ENCODE measurements at regions not wholly inside any gene's neighbourhood (a gene's known extent, or its start where the extent isn't known, plus 50 kb on each side); places are given as distances from the start of the nearest gene placed in this dataset.
"Not testable (repeated sequence)": the region's sequence is repeated elsewhere in the genome, so short reads cannot be mapped to it uniquely, and the experiment has no call there.

DNA sequence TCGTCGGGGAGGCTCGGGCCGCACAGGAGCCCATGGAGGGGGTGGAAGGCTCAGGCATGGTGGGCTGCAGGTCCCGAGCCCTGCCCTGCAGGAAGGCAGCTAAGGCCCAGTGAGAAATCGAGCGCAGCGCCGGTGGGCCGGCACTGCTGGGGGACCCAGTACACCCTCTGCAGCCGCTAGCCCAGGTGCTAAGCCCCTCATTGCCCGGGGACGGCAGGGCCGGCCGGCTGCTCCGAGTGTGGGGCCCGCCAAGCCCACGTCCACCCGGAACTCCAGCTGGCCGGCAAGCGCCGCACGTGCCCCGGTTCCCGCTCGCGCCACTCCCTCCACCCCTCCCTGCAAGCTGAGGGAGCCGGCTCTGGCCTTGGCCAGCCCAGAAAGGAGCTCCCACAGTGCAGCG, 395.6 kb upstream of the MGMT start:
- not testable (repeated sequence) for DNase-seq

DNA sequence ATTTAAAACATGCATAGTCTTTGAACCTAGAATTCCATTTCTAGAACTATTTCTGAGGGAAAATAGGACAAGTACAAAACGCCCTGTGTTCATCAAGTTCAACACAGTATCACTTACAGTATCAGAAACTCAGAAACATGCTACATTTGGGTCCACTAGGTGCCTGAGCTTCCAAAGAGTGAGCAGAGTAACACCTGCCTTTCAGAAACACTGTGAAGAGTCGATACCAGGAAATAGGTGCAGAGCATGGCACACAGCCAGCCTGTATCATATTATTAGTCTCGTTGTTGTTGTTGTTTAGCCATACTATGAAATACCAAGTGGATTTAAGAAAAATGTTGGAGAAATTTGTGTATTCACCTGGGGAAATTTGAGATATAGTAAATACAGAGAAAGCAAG, 392.1 kb upstream of the MGMT start:
- no peak for DNase-seq

DNA sequence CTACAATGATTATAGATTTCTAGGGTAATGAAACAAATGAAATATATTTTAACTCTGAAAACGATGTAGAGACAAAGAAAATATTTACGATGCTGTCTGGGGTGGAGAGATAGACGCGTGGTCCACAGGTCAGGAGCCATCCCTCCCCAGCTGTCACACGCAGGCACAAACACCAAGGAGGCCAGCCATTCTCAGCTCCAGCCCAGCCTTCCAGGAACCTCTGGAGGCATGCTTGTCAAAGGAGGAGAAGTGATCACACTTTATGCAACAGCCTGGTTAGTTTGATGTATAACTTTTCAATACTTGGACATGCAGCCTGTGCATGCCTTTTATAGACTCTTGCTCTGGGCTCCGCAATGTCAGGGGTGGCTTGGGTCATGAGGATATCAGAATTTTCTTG, 391.5 kb upstream of the MGMT start:
- no peak for DNase-seq

DNA sequence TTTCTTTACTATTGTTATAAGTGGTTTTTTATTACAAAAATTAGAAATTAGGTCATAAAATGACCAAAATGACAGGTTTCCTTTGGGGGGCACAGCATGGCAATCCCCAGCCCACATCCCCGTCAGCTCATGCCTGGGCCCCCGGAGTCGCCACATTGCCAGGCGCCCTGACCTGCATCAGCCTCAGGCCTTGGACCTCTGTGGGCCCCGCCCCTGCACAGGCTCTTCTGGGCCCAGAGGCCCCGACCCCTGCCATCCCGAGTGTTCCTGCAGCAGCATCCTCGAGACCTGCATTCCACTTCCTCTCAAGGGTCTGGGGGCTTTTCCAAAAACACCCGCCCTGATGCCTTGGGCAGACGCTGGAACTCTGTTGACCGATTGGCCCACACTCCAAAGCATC, 391.1 kb upstream of the MGMT start:
- DNase-seq: no peak

DNA sequence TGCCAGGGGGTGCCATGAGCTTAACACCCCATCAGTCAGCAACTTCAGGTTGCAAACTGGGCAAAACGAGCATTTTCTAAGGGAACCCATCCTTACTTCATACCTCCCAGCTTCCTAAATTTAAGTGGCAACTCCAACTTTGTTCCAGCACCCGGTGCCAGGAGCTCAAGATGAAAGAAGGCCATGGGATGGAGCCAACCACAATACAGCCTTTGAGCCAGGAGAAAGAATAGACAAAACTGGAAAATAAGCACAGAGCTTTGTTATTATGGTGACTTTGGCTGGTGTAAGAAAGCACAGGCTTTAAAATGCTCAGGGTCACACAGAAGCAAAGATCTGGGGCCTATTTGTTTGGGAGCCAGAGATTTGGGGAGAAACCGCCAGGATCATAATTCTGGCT, 388.7 kb upstream of the MGMT start:
- DNase-seq: no peak

DNA sequence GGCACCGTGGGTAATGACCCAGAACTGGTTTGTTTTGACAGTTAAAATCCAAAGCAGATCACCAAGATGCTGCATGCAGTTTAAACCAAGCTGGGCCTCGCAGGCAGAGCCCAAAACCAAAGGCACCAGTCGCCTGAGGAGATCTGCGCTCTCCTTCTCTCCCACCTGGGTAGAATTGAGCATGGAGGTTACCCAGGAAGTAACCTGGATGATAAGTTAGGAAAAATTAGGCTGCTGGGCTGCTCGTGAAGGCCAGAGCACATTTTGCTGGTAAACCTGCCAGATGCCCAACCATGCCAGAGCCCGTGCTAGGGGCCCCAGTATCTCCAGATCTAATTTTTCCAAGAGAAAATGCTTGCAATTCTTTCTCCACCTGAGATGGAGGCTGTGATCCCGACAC, 388.3 kb upstream of the MGMT start:
- no peak for DNase-seq

DNA sequence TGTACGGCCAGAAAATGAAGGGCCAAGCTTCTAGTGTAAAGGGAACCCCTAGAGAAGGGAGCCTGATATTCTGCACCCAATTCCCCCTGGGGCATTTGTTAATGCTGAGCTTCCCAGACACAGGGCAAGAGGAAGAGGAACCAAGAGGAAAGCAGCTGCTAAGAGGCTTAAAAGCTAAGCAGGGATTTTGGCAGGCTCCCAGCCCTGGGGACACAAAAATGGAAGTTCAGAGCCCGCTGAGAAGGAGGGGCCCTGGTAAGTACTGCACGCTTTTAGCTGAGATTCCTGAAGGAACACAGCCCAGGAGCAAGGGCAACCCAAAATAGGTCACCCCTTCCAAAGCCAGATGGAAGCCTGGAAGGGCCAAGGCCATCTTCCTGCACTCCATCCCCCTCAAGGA, 387.3 kb upstream of the MGMT start:
- DNase-seq: no peak

DNA sequence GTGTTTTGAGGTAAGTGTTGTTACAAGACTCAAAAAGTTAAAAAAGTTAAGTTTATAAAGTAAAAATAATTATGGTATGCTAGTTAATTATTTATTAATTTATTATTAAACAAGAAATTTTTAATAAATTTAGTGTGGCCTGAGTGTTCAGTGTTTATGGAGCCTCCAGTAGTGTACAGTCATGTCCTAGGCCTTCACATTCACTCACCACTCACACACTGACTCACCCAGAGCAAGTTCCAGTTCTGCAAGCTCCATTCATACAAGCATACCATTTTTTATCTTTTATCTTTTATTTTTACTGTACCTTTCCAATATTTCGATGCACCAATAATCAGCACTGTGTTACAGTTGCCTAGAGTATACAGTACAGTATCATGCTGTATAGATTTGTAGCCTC, 381.2 kb upstream of the MGMT start:
- no peak for DNase-seq

DNA sequence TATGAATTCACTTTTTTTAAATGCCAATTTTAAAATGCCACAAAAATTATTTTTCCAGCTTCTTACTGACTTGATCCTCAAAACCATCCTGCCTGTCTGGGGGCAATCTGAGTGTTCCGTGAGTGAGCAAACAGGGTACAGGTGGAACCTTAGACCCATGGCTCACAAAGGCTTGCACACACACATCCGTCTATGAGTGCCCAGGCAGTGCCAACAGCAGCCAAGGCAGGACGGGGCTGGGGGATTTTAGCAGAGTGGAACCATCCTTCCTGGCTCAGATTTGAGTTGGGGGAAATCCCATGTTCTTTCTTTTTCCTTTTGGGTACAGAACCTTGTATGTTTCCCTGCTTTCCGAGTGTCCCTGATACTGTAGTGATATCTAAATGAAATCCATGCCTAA, 377.7 kb upstream of the MGMT start:
- DNase-seq: no peak

DNA sequence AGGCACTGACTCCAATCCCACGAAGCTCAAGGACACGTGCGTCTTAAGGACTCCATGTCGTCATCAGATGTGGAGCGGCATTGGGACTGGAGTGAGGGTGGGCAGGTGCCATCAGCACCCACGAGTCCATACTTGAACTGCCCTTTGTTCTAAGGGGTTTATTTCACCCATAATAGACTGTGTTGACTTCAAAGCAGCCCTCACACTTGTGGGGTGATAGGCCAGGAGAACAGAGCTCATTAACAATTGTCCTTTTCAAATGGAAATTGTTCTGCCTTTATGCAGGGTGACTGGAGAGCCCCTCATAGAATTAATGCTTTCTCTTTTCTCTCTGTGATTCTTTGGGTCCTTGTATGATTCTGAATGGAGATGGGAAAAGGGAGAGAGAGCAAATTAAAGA, 376.9 kb upstream of the MGMT start:
- no peak for DNase-seq

DNA sequence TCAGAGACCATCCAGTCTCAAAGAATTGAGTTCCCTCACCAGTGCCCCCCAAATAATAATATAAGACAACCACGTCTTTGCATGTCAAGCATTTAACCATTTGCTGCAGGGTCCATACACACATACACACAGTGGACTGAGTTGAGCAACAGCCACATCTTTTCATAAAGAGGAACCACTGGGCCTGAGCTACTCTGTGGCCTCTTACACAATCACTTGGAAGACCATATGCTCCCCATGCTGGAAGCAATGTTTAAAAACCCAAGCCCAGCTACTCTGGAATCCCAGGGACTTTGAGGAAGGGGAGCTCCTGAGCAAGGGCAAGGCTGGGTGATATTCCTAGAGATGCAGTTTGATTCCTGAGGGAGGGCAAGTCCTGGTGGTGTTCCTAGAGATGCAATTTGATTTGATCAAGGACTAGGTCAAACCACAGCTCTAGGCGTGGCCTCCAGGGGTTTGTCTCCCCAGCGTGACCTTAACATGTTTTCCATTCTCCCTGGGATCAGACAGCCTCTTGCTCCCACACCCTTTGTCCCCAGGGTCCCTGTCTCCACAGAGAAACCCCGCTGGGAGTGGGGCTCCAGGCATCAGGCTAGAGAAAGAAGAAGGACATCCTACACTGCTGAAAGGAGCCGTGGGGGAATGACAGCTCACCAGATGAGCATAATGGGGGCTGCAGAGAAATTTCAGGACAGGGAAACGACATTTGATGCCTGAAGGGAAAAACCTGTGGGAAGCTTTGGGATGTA, 376.2 kb upstream of the MGMT start:
- no peak for DNase-seq

DNA sequence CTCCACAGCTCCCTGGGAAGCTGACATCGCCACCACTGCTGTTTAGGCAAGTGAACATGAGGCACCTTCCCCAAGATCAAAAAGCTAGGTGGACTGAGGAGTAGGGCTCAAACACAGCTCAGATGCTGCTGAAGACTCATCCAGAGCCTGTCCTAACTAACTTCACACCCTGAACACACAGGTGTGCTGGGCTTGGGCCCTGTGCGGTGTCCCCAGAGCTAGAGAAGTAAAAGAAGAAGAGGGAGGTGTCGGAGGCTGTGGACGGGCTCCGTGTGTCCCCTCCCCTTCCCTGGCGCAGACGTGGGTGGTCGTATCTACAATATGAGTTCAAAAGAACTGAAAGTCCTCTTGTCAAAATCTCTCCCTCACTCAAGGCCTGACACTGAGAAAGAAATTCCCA, 373.4 kb upstream of the MGMT start:
- DNase-seq: no peak

DNA sequence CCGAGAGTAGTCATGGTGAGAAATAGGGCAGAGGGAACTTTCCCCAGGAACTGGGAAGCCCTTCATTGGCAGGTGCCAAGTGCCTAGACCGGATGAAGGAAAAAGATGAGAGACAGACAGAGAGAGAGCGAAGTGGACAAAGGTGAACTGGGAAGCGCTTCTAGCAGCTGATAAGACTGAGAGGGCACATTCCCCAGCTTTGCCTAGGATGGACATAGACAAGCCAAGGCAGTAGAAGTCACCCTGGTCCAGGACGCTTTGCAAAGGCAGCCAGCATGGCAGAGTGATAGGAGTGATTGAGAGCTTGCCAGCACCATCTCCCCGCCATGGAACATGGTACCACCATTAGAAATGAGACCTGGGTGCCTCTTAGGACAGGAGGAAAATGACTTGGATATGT, 372.8 kb upstream of the MGMT start:
- DNase-seq: no peak

DNA sequence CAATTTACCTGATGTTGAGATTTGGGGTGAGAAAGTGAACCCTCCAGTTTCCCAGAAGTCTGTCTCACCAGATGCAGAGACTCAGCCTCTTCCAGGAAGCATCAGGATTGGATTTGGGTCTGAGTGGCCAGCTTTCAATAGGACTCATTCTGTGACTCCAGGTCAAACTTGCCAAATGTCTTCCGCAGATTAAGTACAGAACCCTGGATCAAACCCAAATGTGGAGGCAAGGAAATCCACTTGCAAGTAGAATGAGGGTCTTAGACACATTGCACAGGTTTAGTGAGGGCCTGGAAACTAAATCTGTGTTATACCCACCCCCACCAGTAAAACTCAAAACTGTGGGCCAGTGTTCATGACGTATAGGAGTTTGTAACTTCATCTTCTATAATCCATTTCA, 372.2 kb upstream of the MGMT start:
- no peak for DNase-seq

DNA sequence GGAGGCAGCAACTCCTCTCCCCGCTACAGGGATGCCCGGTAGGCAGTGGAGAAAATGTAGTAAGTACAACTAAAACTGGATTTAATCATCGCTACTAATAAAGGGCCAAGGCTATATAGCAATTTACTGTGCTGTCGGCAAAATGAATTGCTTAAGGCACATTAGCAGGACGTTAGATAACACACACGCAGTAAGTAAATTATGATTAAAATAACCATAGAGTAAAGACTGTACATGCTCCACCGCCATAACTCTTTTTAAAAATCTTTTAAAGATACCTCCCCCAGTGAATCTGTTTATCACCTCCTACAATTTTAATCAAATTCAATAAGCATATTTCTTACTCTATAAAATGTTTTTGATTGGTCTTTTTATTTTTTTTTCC, 371.4 kb upstream of the MGMT start:
- DNase-seq: no peak

DNA sequence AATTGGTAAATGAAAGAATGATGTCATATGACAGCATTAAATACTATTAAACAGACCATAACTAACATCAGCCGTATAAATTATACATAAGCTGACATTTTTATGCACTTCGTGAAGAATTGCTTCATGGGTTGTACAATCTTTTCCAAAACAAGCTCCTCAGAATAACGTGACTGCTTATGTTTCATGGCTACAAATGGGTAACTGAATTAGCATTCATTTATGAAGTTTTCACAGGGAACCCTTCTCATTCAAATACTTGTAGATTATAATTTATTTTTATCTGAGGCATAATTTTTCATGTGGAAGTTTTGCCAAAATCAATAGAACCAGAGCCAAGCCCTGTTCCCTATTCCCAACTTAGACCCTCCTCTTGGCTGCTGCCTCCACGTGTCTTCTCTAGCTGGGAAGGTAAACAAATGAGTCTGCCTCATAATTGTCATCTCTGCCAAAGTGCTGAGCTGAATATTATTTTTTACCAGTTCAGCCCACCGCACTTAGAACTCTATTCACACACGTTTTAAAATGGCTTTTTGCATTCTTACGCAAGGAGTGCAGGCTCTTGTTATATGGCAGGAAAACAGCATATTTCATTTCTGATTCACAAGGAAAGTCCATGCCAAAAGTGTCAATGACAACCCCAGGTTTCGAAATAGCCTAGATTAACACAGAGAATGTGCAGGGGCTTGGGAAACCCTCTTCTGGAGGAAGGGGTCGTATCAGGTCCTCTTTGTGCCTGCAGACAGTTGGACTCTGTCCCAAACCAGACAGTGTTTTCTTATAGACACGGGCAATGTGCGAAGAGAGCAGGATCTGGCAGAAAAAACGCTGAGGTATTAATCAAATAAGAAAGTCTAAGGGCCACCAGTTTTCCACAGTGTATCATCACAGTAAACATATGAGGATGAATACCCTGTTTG, 370.7 kb upstream of the MGMT start:
- DNase-seq: no peak

DNA sequence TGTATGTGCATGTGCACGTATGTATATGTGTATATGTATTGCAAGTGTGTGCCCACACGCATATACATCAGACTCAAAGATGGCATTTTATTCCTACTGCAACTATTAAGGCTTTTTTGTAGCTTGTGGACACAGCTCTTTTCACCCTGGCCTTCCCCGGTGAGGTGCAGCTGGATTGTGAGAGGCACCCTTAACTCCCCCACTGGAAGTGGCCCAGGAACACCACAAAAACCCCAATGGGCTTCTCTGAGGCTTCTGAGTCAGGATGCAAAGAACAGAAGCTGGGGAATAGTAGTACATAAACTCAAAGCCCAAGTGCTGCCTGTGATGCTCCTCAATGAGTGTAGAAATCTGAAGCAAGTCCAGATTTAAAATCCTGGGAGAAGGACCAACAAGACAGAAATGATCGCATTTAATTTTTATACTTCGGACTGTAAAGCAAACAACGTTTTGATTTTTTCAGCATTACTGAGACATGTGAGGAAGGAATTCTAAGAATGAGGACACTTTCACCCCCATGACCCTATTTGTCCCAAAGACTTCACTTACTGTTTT, 369.2 kb upstream of the MGMT start:
- DNase-seq: no peak

DNA sequence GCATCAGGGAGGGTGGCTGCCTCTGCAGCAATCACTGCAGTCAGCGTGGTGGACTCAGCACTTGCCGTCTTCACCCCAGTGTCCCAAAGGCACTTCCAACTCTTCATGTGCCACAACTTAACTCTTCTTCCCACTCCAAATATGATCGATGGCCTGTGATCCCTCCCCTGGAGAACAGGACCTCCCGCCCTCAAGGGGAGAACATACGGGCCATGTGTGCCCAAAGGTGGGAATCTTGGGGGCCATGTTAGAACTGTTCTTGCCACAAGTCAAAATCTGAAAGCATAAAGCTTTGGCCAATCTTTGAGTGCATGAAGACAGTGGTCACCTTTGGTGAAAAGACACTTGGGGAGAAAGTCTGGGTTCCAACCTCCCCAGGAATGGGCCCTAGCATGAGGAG, 368.5 kb upstream of the MGMT start:
- DNase-seq: no peak

DNA sequence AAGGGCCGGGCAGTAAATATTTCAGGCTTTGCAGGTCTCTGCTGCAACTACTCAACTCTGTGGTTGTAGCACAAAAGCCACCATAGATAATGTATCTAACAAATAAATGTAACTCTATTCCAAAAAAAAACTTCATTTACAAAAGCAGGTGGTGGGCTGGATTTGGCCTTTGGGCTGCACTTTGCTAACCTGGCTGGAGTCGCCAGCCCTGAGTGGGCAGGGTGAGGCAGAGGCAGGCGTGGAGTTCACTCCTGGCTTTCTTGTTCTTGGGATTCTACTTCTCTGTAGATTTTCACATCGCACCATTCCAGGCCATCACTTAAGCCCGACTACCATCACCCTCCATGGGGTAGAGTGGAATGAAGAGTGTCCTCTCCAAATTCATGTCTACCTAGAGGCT, 367.6 kb upstream of the MGMT start:
- DNase-seq: no peak

DNA sequence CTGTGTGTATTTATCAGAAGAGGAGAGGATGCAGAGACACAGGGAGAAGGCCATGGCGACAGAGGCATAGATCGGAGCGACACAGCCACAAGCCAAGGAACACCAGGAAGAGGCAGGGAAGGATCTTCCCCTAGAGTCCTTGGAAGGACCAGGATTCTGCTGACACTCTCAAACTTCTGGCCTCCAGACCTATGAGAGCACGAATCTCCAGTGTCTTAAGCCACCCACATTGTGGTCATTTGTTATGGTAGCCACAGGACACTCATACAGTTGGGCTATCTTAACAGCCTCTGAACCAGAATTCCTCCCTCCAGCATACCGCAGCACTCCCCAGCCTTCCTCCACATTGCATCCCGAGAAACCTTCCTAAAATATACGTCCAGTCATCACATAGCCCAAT, 367.0 kb upstream of the MGMT start:
- DNase-seq: no peak

DNA sequence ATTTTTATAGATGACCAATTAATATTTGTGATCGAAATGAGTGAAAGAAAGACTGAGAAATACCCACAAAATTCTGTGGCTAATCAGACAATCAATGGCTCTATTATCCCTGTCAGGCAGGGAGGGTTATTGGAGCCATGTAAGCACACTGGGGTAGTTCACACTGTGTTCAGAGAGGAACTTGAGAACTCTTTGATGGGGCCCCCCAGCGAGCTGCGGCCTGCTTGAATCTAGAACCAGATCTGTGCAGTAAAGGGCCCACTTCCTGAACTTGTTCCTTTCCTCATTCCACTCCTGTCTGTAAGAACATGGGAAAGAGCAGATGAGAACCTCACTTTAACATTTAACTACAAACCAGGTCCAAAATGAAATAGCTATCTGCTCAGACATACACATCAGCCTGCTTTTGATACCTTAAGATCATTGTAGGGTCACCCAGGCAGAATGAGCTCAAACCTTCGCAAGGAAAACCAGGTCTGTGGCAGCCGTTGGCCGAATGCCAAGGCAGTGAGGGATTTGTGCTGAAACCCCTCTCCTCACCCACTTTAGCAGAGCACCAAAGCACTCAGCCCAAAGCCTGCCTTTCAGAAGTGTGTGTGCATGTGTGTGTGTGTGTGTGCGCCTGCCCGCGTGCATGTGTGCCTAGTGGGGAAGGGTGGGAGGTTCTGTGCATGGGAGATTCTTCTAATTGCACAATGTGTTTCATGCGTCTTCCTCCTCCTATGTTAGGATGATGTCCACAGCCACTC, 365.6 kb upstream of the MGMT start:
- DNase-seq: no peak

DNA sequence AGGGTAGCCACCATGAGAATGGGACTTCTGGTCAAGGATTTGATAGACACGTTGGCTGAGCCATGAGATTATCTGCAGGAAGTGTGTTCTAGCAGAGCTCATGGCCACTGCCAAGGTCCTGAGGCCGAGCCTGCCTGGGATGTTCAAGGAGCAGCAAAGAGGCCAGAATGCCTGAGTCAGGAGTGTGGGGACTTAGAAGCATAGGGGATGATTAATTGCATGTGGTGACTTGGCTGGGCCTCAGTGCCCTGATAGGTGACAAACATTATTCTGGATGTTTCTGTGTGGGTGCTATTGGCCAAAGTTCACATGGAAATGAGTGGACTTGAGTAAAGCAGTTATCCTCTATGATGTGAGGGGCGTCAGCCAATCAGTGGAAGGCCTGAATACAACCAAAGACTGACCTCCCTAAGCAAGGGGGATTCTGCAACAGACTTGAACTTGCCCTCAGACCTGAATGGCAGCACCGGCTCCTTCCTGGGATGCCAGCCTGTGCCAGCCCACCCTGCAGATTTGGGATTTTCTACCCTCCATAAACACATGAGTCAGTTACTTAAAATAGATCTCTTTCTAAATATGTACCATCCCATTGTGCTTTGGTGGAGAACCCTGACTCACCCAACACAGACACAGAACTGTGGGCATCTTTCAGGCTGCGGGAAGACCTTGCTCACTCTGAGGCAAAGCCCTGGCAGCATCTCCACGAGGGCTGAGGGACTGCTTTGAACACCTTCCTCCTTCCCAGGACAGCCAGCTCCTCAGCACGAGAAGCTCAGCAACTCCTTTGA, 363.9 kb upstream of the MGMT start:
- DNase-seq: no peak

Measured in GDM1 (cell line).